ENCODE measurements at regions not wholly inside any gene's neighbourhood (a gene's known extent, or its start where the extent isn't known, plus 50 kb on each side); places are given as distances from the start of the nearest gene placed in this dataset.

DNA sequence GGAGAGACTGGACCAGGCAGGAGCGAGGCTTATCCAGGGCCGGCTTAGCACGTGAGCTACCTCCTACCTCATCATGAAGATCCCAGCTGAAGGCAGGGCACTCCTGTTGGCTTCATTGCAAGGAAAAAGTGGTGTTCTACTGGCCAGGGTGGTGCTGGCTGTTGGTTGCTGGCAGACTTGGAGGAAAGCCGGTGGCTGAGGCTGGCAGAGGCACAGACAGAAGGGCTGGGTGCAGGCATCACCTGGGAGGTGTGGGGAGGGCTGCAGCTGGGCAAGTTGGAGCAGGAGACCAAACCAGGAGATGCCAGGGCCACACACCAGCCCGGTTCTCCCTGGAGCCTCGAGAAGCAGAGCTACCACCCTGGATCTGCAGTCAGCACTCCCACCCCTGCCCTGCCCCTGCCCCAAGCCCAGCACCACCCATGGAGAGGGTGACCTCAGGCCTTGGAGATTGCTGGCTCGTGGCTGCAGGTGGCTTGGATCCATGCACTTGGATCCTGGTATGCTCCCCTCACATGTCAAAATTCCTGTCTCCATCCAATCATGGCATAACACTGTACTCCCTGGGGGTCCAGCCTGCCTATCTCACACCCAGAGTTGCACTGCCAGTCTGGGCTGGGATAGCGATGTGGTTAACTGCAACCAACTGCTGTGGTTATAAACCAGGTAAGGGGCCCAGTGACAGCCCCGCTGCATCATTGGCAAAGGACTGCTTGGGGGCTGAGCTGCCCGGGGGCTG, 49.7 kb downstream of the GLI2 start:
- no peak for DNase-seq (ENCODE audit: low spot score)

DNA sequence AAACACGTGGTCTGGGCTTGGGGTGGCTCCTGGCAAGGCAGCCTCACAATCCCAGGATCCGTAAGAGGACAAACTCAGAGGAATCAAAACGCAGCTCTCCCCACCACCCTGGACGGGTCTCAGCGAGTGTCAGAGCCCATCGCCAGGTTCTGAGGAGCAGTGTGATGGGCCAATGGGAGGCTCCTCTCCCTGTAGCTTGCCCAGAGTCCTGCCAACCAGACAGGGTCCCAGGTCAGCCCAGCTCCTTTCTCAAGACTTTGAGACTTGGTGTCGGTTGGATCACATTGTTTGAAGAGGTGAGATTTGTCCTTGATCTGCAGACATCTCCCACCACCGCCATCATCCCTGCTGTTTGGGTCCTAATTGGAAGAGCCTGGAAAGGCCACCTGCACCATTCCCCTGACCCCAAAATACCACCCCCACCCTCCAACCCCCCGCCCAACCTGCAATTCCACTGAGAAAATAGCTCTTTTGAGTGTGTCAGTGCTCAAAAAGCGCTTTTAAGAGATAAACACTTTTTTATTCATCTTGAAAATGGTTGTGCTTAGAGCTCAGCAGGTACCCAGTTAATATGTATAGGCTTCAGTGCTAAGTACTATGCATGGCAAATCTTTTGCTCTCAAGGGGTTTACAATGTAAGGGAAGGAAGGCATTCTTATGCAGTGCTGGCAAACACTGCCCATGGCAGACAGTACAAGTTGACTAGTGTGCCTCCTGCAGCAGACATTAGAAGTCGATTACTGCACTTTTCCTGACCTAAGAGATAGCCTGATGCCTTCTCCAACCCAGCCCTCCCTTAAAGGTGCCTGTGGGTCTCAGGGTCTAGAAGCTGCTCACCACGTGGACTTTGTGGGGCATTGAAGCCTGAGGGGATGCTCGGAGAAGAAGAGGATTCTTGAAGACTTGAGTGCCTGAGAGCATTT, 50.6 kb downstream of the GLI2 start:
- DNase-seq (ENCODE audit: low spot score), result no peak

DNA sequence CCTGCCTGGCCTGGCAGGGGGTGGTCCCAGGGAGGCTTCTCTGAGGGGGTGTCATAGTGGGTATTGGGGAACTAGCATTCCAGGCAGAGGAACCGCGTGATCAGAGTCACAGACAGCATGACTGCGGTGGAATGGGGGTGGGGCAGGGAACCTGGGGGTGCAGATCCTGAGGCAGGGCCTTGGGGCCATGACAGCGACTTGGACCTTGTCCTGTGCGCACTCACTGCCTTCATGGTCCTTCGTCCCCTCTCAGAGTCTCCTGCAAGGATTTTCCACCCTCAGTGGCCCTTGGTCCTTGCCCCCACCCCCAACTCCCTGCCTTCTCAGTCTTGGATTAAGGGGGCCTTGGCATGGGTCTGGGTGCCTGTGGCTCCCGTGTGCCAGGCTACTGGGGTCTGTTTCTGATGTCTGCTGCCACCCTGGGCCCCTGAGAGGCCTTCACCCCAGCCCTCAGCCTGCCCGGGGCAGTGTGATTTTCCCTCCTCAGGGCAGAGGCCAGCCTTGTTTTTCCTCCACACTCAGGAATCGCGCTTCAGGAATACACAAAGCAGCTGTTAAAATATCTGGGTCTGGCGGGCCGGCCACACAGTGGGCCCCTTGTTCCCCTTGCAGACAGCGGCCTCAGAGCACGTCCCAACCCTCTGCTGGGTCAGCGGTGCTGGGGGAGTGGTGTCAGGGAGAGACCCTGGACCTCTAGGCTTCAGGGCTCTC, 51.6 kb downstream of the GLI2 start:
- no peak for DNase-seq (ENCODE audit: low spot score)

DNA sequence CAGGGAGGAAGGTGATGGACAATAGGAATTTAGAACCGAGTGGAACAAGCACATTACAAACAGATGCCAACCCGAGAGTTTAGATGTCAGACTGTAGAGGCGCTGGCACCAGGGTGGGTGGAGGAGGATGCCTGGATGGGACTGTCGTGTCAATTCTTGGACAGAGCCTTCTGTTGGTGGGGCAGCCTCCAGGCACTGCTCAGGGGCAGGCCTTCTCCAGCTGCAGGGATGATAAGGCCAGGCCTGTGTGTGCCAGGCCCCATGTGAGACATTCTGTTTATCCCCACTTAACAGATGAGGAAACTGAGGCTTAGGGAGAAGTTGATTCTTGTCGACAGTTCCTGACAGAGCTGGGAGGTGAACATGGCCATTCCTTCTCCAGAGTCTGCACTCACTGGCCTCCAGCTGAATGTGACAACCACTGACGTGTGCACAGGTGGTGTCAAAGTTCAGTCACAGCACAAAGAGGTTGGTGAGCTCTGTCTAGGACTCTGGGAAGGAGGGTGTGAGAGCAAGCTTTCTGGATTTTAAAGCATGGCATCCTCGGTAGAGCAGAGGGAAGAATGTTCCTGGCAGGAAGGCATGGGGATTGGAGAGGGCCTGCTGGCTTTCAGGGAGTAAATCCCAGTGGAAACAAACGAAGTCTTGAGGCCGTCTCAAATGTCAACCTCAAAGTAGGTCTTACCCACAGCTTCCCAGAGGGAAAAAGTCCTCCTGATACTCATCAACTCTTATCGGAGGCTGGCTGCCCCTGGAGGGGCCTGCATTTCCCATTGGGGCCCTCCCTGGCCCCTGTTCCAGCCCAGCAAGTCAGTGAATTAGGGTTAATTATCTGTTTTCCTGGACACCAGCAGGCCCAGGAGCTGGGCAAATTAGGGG, 52.4 kb downstream of the GLI2 start:
- no peak for DNase-seq (ENCODE audit: low spot score)

DNA sequence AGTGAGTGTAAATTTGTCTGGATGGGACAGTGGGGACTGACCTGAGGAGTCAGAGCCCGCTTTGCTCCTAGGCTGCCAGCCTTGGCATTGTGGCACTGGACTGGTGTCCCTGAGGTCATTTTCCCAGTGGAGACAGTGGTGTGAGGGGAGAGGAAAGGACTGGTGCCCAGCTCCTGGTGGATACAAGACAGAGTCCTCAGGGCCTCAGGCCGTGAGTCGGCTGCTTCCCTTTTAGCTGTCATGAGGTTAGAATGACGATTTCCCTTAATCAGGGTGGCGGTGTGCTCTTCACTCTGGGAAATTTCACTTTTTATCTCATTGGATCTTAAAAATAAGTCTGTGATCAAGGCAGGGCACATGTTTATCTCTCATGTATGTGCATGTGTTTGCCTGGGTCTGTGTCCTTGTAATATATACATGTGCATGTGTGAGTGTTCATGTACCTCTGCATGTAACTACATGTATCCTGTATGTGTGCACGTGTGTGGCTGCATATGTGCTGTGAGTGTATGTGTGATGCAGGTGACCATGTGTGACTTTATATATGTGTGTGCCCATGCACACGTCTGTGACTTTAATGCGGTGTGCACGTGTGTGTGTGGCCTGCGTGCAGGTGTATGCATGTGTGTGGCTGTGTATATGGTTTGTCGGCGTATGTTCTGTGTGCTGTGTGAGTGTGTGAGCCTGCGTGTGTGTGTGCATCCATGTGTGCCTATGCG, 55.7 kb downstream of the GLI2 start:
- no peak for DNase-seq (ENCODE audit: low spot score)

DNA sequence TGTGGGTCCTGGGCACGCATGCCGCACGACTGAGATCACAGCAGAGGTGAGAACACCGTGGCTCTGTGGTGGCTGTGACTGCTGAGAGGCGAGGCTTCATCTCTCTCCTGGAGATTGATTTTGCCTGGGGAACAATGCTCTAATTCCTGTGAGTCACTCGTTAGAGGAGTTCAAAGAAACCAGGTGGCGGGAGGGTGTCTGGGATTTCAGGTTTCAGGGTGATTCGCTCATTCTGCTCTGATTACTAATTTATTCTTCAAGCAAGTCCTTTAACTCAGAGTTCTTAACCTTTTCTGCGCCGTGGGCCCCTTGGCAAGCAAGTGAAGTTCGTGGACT, 56.3 kb downstream of the GLI2 start:
- peak; percentile 40 for DNase-seq (ENCODE audit: low spot score)

DNA sequence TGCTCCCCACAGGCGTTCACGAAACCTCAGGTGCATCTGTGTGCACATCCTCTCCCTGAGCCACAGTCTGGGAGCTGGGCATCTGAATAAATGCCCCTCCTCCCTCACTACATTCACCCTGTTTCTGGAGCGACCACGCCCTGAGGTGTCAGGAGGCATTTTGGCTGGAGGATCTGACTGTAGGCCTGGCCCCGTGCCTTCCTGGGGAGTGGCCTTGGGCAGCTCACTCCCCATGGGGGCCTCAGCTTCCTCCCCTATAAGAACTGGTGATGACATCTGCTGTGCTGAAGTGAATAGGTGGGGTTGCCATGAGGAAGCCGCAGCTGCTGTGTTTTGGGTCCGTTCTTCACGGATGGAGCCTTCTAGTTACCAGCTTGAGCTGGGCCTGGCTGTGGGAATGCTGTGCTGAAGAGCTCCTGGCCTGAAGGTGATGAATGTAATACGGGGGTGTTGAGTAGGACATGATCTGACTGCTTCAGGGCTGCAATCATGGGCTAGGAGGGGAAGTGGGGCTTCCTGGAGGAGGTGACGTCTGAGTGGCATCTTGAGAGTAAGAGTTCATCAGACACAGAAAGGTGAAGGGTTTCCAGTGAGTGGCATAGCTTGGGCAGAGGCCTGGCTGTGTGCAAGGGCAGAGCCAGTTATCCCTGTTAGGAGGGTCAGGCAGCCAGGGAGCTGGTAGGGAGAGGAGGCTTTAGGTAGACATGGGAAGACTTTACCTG, 58.2 kb downstream of the GLI2 start:
- DNase-seq (ENCODE audit: low spot score), result no peak

DNA sequence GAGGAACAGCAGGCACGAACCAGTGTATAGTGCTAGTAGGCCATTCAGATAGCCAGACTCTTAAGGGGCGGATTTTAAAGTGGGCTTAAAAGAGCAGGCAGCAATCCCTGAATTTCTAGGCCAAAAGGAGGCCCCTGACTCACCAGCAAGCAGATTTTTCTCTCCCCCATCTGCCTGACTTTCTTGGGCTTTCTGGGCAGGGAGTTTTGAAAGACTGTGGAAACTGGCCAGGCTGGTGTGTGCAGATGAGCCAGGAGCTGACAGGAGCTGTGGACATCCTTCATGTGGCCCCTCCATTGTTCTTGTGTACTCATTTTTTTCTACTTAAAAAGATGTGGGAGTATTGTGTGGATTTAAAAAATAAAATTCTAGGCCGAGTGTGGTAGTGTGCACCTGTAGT, 59.0 kb downstream of the GLI2 start:
- no peak for DNase-seq (ENCODE audit: low spot score)

DNA sequence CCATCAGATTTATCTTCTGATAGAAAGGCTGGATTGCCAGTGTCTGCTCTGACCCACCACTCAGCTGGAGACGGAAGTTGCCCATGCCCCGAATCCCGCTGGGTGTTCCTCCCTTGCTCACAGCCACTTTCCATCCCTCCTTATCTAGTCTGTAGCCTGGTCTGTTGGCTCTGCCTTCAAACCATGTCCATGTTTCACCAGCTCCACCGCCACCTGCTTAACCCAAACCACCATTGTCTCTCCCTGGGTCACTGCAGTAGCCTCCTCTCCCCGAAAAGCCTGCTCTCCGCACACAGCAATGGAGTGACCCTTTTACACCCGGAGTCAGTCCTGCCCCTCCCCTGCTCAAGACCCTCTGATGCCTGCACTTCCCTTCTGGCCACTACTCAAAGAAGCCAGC, 60.4 kb downstream of the GLI2 start:
- no peak for DNase-seq (ENCODE audit: low spot score)

DNA sequence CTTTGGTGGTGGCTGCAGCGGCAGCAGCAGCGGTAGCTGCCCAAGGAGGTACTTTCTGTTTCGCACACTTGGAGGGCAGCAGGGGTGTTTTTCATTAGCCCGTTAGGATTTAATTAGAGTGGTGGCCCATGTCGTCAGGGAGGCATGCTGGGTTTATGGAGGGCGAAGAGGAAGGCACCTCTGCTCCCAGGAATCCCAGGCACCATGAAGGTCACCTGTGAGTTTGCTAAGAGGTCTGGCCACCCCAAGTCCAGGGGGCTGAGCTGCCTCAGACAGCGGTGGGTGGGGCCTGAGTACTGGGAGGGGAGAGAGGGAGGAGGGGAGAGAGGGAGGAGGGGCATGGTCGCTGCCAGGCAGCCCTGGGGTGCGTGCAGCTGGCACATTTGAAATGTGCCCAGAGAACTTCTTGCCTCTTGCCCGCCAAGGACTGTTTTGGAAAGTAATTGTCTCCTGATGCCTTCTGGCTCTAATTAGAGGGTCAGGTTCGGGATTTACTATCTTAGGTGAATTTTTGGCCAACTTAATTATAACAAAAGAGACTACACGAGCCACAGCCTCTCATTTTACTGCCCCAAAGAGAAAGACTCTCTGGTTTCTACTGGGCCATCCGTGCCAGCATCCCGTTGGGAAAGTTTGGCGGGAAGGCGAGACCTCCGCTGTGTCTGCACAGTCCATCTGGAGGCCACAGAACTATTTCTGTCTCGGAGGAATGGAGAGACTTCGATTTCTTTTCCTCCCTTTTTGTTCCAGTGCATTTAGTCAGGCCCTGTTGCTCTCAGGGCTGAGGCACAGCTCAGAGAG, 62.0 kb downstream of the GLI2 start:
- DNase-seq (ENCODE audit: low spot score), result no peak

DNA sequence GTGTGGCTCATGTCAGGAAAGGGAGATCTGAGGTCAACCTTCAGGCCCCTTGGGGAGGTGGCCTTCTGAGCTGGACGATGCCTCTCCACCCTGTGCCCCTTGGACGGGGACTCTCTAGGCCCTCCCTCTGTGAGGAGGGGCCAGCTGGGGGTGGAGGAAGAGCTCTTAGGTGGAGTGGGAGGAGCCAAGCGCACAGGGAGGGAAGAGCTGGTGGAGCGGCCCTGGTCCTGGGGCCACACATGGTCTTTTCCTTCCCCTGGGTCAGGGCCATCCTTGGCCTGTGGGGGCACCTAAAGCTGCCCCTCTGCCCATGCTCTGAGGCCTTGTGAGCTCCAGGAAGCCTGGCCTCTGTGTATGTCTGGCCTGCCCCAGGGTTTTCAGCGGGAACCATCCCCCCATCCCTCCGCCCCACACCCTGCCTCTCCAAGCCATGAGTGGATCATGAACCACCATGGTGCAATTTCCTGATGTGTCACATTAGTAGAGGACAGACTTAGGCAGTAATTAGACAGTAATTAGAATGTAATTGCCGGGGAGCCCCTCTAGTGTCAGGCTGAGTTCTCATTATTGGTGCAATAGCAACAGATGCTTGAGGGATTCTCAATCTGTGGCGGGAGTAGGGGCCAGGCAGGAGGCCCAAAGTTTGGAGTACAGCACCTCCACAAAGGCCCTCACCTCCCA, 63.0 kb downstream of the GLI2 start:
- DNase-seq (ENCODE audit: low spot score), result no peak

DNA sequence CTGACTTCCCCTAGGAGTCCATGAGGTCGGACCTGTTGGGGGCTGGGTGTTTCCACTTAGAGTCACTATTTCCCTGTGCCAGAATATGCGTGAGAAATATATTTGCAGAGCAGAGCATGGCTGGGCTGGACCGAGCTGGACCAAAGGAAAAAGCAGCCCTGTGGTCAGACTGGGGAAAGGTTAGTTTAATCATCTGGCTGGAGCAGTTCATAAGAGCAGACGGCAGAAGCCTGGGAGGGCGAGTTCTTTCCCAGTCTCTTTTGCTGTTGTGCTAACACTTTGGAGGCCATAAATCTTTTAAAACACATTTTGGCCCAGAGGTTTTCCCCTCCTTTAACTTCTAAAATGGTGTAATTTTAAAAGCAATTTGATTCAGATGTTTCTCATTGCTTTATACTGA, 66.5 kb downstream of the GLI2 start:
- DNase-seq (ENCODE audit: low spot score), result no peak

DNA sequence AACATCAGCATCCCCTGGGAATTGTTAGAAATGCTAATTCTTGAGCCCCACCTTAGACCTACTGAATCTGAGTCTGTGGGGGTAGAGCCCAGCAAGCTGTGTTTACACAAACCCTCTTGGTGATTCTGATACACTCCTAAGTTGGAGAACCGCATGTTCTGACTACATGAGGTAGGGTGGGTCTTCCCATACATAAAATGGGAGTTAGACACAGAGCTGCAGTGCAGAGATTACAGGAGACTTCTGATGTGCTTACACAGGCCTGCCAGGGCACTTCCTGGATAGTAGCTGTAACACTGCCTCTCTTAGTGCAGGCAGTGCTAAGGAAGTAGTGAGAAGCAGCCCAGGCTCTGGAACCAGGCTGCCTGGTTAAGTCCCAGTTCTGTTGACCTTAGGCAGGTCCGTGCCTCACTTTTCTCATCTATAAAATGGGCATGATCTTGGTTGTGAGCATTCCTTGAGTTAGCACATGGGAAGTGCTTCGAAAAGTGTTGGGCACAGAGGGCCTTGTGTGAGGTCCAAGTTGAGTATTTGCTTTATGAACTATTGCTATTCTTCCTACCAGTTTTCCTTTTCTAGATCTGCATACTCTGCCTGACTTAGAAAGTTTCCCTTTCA, 67.3 kb downstream of the GLI2 start:
- DNase-seq (ENCODE audit: low spot score), result no peak

DNA sequence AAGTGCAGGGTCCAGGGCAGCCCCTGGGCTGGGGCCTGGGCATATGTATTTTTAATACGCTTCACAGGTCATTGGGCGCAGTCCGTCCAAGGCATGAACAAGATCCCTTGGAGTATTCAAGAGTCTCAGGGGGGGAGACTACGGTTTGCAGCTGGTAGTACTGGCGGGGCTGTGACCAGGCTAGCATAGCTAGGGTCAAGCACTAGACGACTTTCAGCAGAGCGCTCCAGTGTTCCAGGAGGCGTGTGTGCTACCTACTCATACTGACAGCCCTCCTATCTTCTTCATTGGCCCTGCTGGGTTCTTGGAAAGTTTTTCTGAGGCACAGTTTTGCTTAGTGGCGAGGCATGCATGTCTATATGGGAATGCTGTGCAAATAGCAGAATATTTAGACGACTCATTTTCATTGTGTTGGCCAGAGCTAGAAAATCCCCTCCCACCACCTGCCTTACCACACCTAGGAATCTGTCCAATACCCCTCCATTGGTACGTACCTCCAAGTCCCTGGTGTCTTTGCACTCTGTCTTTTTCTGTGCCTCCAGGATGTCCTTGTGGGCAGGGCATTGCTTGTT, 68.2 kb downstream of the GLI2 start:
- DNase-seq (ENCODE audit: low spot score), result no peak

DNA sequence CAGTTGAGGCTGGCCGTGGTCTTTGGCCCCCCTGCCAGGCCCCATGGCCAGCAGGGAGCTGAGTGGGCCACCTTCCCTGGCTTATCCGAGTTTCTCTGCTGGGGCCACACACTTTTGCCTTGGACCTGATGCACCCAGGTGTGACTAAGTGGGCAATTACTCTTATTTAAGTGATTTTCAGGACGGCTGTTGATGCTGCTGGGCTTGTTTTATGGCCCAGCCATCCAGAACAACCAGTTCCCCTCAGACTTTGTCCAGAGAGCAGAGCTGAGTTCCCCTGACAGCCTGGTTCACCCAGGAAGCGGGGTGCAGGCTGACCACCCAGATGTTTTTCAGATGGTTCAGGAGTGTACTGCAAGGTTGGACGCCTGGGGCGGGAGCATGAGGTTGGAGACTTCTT, 68.8 kb downstream of the GLI2 start:
- no peak for DNase-seq (ENCODE audit: low spot score)

DNA sequence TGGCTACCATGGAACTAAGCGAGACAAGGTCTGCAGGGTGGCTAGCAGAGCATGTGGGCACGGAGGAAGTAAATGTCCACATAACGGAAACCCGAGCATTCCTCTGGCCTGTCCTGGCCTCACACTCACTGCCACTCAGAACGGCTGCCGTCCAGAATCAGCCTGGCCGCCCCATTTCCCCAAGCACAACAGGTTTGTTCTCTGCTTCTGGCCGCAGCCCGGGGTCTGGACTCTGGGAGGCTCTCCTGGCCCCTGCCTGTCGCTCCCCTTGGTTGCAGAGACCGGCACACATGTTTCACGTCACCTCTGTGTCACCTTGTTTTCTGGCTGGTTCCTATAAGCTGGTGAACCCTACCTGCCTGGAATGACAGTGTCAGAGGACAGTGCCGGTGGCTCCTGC, 69.3 kb downstream of the GLI2 start:
- DNase-seq (ENCODE audit: low spot score), result no peak

DNA sequence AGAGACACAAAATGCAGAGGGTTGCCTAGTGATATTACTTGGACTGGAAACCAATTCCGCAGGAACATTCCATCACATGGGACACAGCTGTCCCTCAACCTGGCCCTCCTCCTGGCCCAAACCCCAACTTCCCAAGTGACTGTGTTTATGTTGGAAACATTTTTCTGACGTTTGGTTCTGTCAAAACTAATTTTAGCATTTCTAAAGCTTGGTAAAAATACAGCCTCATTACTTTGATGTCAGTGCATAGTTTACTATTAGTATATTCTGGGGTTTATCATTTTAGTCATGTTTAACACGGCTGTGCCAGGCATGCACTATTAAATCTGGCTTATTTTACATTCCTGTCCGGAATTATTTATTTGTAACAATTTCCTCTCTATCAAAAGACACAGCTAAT, 69.9 kb downstream of the GLI2 start:
- DNase-seq (ENCODE audit: low spot score), result no peak

DNA sequence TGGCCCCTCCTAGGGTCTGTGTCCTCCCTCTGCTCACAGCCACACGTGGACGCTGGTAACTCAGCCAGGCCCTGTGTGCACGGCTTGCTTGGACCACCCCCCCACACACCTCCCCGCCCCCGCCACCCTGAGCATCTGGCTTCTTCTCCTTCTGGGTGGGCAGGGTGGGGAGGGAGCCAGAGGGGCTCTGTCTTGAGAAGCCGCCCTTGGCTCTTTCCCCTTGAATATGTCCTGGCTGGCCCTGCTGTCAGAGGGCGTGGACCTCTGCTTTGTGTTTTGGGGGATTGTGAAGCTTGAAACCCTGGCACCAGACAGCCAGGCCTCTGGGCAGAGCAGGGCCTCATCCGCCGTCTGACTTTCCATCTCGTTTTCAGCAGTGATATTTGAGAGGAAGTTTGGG, 72.1 kb downstream of the GLI2 start:
- DNase-seq (ENCODE audit: low spot score), result no peak

All from mucosa of gallbladder (tissue), 1 donor.